Smooth muscle cell of the brain vasculature (primary cell): ENCODE measurements at regions not wholly inside any gene's neighbourhood (a gene's known extent, or its start where the extent isn't known, plus 50 kb on each side); places are given as distances from the start of the nearest gene placed in this dataset.

Experiments used
- DNase-seq: peaks from one replicate; pipeline ENCODE4 v3.0.0-alpha.2; 2012; ENCODE audit warnings: low read depth, low spot score

GRCh38 chr12:107347261-107347660 lies 253.9 kb upstream of the CRY1 start:
- no peak for DNase-seq

GRCh38 chr12:107349008-107349747 lies 255.8 kb upstream of the CRY1 start:
- DNase-seq, result no peak

GRCh38 chr12:107349839-107350238 lies 256.5 kb upstream of the CRY1 start:
- no peak for DNase-seq

GRCh38 chr12:107351109-107351508 lies 257.8 kb upstream of the CRY1 start:
- no peak for DNase-seq

GRCh38 chr12:107351713-107352112 lies 258.4 kb upstream of the CRY1 start:
- no peak for DNase-seq

GRCh38 chr12:107352347-107353081 lies 259.2 kb upstream of the CRY1 start:
- no peak for DNase-seq

- no peak for DNase-seq
These were observed 260.0 kb upstream of the CRY1 start for GRCh38 chr12:107353312-107353711.

GRCh38 chr12:107355004-107355565 lies 261.7 kb upstream of the CRY1 start:
- no peak for DNase-seq

- no peak for DNase-seq
These were observed 262.3 kb upstream of the CRY1 start for GRCh38 chr12:107355612-107356011.

- no peak for DNase-seq
These were observed 263.1 kb upstream of the CRY1 start for GRCh38 chr12:107356266-107356936.

- DNase-seq, result no peak
These were observed 263.6 kb upstream of the CRY1 start for GRCh38 chr12:107356937-107357295.

GRCh38 chr12:107359382-107359781 lies 266.0 kb upstream of the CRY1 start:
- DNase-seq, result no peak

GRCh38 chr12:107360033-107360432 lies 266.7 kb upstream of the CRY1 start:
- no peak for DNase-seq

- DNase-seq, result no peak
These were observed 267.1 kb upstream of the CRY1 start for GRCh38 chr12:107360482-107360881.

GRCh38 chr12:107361970-107362369 lies 268.6 kb upstream of the CRY1 start:
- no peak for DNase-seq

- no peak for DNase-seq
These were observed 269.6 kb upstream of the CRY1 start for GRCh38 chr12:107362960-107363359.

GRCh38 chr12:107364875-107365518 lies 271.6 kb upstream of the CRY1 start:
- no peak for DNase-seq

GRCh38 chr12:107365703-107366102 lies 272.4 kb upstream of the CRY1 start:
- DNase-seq, result no peak

GRCh38 chr12:107366322-107366721 lies 273.0 kb upstream of the CRY1 start:
- no peak for DNase-seq

GRCh38 chr12:107368586-107368985 lies 275.2 kb upstream of the CRY1 start:
- no peak for DNase-seq

GRCh38 chr12:107369006-107369405 lies 275.7 kb upstream of the CRY1 start:
- DNase-seq, result no peak

GRCh38 chr12:107369679-107370078 lies 276.3 kb upstream of the CRY1 start:
- DNase-seq, result no peak
